C4-2B (cell line): ENCODE measurements at regions not wholly inside any gene's neighbourhood (a gene's known extent, or its start where the extent isn't known, plus 50 kb on each side); places are given as distances from the start of the nearest gene placed in this dataset.

Experiments
- ZFX ChIP-seq: fragments of 450-650 bp; IDR thresholded peaks from 2 replicates; pipeline ENCODE4 v1.6.1; 2017
- TF ChIP-seq, protein P1 (sequence below): fragments of 450-650 bp; conservative IDR thresholded peaks from 2 replicates; pipeline ENCODE4 v1.5.1; 2017; ENCODE audit warnings: mild to moderate bottlenecking

- TF ChIP-seq, protein P1, sequence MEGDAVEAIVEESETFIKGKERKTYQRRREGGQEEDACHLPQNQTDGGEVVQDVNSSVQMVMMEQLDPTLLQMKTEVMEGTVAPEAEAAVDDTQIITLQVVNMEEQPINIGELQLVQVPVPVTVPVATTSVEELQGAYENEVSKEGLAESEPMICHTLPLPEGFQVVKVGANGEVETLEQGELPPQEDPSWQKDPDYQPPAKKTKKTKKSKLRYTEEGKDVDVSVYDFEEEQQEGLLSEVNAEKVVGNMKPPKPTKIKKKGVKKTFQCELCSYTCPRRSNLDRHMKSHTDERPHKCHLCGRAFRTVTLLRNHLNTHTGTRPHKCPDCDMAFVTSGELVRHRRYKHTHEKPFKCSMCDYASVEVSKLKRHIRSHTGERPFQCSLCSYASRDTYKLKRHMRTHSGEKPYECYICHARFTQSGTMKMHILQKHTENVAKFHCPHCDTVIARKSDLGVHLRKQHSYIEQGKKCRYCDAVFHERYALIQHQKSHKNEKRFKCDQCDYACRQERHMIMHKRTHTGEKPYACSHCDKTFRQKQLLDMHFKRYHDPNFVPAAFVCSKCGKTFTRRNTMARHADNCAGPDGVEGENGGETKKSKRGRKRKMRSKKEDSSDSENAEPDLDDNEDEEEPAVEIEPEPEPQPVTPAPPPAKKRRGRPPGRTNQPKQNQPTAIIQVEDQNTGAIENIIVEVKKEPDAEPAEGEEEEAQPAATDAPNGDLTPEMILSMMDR, result no peak
- TF ChIP-seq ZFX, result no peak
These were observed 513.5 kb upstream of the PROK2 start for GRCh38 chr3:72298201-72299152.
